Hematopoietic multipotent progenitor cell treated with erythropoietin and hydrocortisone succinate and interleukin-3 and kit ligand, for 6 days (in vitro differentiated cells): ENCODE measurements at regions not wholly inside any gene's neighbourhood (a gene's known extent, or its start where the extent isn't known, plus 50 kb on each side); places are given as distances from the start of the nearest gene placed in this dataset.

Experiments
- DNase-seq: peaks from one replicate; pipeline ENCODE4 v3.0.0-alpha.2; 2015

GRCh38 chr2:133816037-133816436 is 247.8 kb upstream of the NCKAP5 start:
- DNase-seq, result no peak

GRCh38 chr2:133817680-133818566 is 249.7 kb upstream of the NCKAP5 start:
- no peak for DNase-seq

GRCh38 chr2:133818661-133819060 is 250.4 kb upstream of the NCKAP5 start:
- DNase-seq, result no peak

GRCh38 chr2:133819906-133820305 is 251.6 kb upstream of the NCKAP5 start:
- DNase-seq, result no peak

GRCh38 chr2:133821107-133821760 is 253.0 kb upstream of the NCKAP5 start:
- DNase-seq, result no peak

- no peak for DNase-seq
Measured at GRCh38 chr2:133822517-133823225, 254.4 kb upstream of the NCKAP5 start.

GRCh38 chr2:133823226-133823550 is 254.9 kb upstream of the NCKAP5 start:
- DNase-seq, result no peak

GRCh38 chr2:133824869-133825268 is 256.6 kb upstream of the NCKAP5 start:
- DNase-seq, result no peak

- DNase-seq, result no peak
Measured at GRCh38 chr2:133825778-133826177, 257.5 kb upstream of the NCKAP5 start.

GRCh38 chr2:133828913-133829312 is 260.6 kb upstream of the NCKAP5 start:
- DNase-seq, result no peak

- DNase-seq, result no peak
Measured at GRCh38 chr2:133829450-133830020, 261.3 kb upstream of the NCKAP5 start.

GRCh38 chr2:133833746-133834145 is 265.5 kb upstream of the NCKAP5 start:
- DNase-seq, result no peak

GRCh38 chr2:133835821-133836619 is 267.8 kb upstream of the NCKAP5 start:
- DNase-seq, result no peak

GRCh38 chr2:133836691-133837345 is 268.6 kb upstream of the NCKAP5 start:
- no peak for DNase-seq

GRCh38 chr2:133837441-133838094 is 269.3 kb upstream of the NCKAP5 start:
- no peak for DNase-seq

GRCh38 chr2:133838642-133839365 is 270.5 kb upstream of the NCKAP5 start:
- DNase-seq, result no peak

GRCh38 chr2:133839677-133840076 is 271.4 kb upstream of the NCKAP5 start:
- no peak for DNase-seq

- DNase-seq, result no peak
Measured at GRCh38 chr2:133840761-133841160, 272.5 kb upstream of the NCKAP5 start.

- DNase-seq, result no peak
Measured at GRCh38 chr2:133841900-133842299, 273.6 kb upstream of the NCKAP5 start.

- DNase-seq, result no peak
Measured at GRCh38 chr2:133842446-133842845, 274.2 kb upstream of the NCKAP5 start.

GRCh38 chr2:133843091-133843490 is 274.8 kb upstream of the NCKAP5 start:
- no peak for DNase-seq
